ENCODE measurements at regions not wholly inside any gene's neighbourhood (a gene's known extent, or its start where the extent isn't known, plus 50 kb on each side); places are given as distances from the start of the nearest gene placed in this dataset.

- H3K27ac ChIP-seq: no peak overlapping the region
- no peaks in the 10 kb centered on the region for H3K4me1 ChIP-seq (ENCODE audit: insufficient read depth)
- H3K27me3 ChIP-seq: no peaks in the 10 kb centered on the region
- no peak for DNase-seq
- TF ChIP-seq POLR2A (IDR thresholded peaks at IDR 0.05) (no peak), CTCF (IDR thresholded peaks at IDR 0.05) (no peak), EP300 (IDR thresholded peaks at IDR 0.05) (no peak)
- no peak overlapping the region for H3K4me3 ChIP-seq
- intact Hi-C loops (cut with DNase I): no loop called here
- H3K9me3 ChIP-seq: no peaks in the 10 kb centered on the region
- no peaks in the 10 kb centered on the region for H3K36me3 ChIP-seq
- WGBS, 3 donors: 82 to 87% (median 83%) methylated on average over 2 of the region's 2 CpGs
Measured at GRCh38 chr2:164412831-164413230, 208.5 kb downstream of the GRB14 start.

- DNase-seq: no peak
- Histone ChIP-seq H3K27me3 (no peaks in the 10 kb centered on the region), H3K9me3 (no peaks in the 10 kb centered on the region), H3K4me3 (no peak overlapping the region), H3K4me1 (ENCODE audit: insufficient read depth) (no peaks in the 10 kb centered on the region), H3K36me3 (no peaks in the 10 kb centered on the region), H3K27ac (no peak overlapping the region)
- WGBS, 3 donors: 77 to 93% (median 93%) methylated on average over 6 of the region's 6 CpGs
- no peak for TF ChIP-seq POLR2A (IDR thresholded peaks at IDR 0.05)
- intact Hi-C loops (cut with DNase I): no loop called here
Measured at GRCh38 chr2:164389411-164389810, 231.9 kb downstream of the GRB14 start.

- Histone ChIP-seq H3K9me3 (no peaks in the 10 kb centered on the region), H3K27ac (no peak overlapping the region), H3K27me3 (no peaks in the 10 kb centered on the region), H3K4me3 (no peak overlapping the region), H3K4me1 (ENCODE audit: insufficient read depth) (no peaks in the 10 kb centered on the region), H3K36me3 (no peaks in the 10 kb centered on the region)
- no peak for DNase-seq
- 30 to 48% (median 38%) methylated on average over 2 of the region's 2 CpGs for WGBS, 3 donors
- TF ChIP-seq POLR2A (IDR thresholded peaks at IDR 0.05) (no peak), EP300 (IDR thresholded peaks at IDR 0.05) (no peak), CTCF (IDR thresholded peaks at IDR 0.05) (no peak)
- intact Hi-C loops (cut with DNase I): no loop called here
Measured at GRCh38 chr2:164388511-164388910, 232.8 kb downstream of the GRB14 start.

GRCh38 chr2:164386231-164386630 is 235.1 kb downstream of the GRB14 start:
- 68 to 72% (median 71%) methylated on average over 5 of the region's 5 CpGs for WGBS, 3 donors
- Histone ChIP-seq H3K27me3 (no peaks in the 10 kb centered on the region), H3K4me3 (no peak overlapping the region), H3K4me1 (ENCODE audit: insufficient read depth) (no peaks in the 10 kb centered on the region), H3K27ac (no peak overlapping the region), H3K9me3 (no peaks in the 10 kb centered on the region), H3K36me3 (no peaks in the 10 kb centered on the region)
- no peak for TF ChIP-seq EP300 (IDR thresholded peaks at IDR 0.05)
- no peak for TF ChIP-seq POLR2A (IDR thresholded peaks at IDR 0.05)
- TF ChIP-seq CTCF (IDR thresholded peaks at IDR 0.05): no peak
- intact Hi-C loops (cut with DNase I): no loop called here
- no peak for DNase-seq

- H3K9me3 ChIP-seq: no peaks in the 10 kb centered on the region
- intact Hi-C loops (cut with DNase I): no loop called here
- H3K4me3 ChIP-seq: no peak overlapping the region
- DNase-seq: no peak
- H3K27me3 ChIP-seq: no peaks in the 10 kb centered on the region
- H3K27ac ChIP-seq: no peak overlapping the region
- H3K4me1 ChIP-seq (ENCODE audit: insufficient read depth): no peaks in the 10 kb centered on the region
- H3K36me3 ChIP-seq: no peaks in the 10 kb centered on the region
- TF ChIP-seq EP300 (IDR thresholded peaks at IDR 0.05): no peak
Measured at GRCh38 chr2:164384434-164384833, 236.8 kb downstream of the GRB14 start.

- Histone ChIP-seq H3K27me3 (no peaks in the 10 kb centered on the region), H3K9me3 (no peaks in the 10 kb centered on the region), H3K4me1 (ENCODE audit: insufficient read depth) (no peaks in the 10 kb centered on the region), H3K27ac (no peak overlapping the region), H3K4me3 (no peak overlapping the region), H3K36me3 (no peaks in the 10 kb centered on the region)
- TF ChIP-seq POLR2A (IDR thresholded peaks at IDR 0.05) (no peak), EP300 (IDR thresholded peaks at IDR 0.05) (no peak), CTCF (IDR thresholded peaks at IDR 0.05) (no peak)
- WGBS, 3 donors: 92 to 93% (median 93%) methylated on average over 4 of the region's 4 CpGs
- no peak for DNase-seq
- intact Hi-C loops (cut with DNase I): no loop called here
Measured at GRCh38 chr2:164371916-164372315, 249.4 kb downstream of the GRB14 start.
